Right renal cortex interstitium (tissue), 3 donors: ENCODE measurements at regions not wholly inside any gene's neighbourhood (a gene's known extent, or its start where the extent isn't known, plus 50 kb on each side); places are given as distances from the start of the nearest gene placed in this dataset.
A peak's percentile ranks its signal among the peaks of the same experiment; 100 is the strongest.
"Not testable (repeated sequence)": the region's sequence is repeated elsewhere in the genome, so short reads cannot be mapped to it uniquely, and the experiment has no call there.

ENCODE experiments used
- DNase-seq, 3 donors: peaks; one replicate each; pipeline ENCODE4 v3.0.0-alpha.2; 2013; ENCODE audit warnings: low read depth in 3 of 3, low spot score in 2 of 3

DNA sequence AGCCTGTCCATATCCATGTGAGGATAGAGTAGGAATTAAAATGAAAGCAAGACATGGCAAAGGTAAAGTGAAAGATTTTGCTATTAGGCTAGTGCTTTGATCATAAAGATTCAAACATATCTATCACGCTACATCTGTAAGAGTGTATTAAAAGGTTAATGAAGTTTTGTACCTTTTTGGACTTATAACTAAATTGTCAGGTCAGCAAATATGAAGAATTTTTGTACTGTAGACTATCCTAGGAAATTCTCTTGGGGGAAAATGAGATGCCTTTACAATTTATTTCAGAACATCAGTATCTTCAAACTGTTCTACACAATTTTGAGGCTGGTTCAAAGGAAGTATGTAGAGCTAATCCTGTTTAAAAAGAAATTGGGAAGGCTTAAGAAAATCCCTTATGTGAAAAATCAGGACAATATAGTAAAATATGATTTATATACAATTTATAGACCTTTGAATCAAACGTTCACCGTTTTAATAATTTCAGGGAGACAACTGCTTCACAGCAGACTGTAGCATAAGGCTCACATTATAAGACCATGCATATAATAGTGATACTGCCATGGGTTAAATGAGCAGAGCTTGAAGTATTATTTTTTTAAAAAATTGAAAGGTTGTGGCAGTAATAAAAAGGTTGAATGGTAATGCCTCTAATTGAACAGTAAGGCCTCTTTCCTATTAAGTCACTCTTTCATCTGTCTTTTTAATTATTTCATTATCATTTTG lies 639.5 kb upstream of the ARRDC3 start:
- no peak for DNase-seq

DNA sequence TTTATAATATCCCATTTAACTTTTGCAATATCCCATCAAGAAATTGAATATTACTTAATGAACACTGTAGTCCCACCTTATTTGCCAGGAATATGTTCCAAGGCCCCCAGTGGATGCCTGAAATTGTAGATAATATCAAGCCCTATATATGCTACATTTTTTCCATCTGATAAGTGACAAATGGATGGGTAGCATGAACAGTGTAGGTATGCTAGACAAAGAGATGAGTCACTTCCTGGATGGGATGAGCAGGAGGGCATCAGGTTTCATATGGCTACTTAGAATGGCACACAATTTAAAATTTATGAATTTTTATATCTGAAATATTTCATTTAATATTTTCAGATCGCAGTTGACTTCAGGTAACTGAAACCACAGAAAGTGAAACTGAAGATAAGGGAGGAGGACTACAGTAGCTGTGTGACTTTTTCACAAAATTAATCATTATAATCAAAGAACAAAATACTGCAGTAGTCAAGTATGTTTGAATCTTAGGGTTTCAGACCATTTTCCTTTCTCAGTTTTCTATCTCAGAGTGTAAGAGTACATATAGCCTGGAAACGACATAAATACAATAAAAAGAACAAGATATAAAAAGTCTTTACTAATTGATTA lies 636.4 kb upstream of the ARRDC3 start:
- no peak for DNase-seq

DNA sequence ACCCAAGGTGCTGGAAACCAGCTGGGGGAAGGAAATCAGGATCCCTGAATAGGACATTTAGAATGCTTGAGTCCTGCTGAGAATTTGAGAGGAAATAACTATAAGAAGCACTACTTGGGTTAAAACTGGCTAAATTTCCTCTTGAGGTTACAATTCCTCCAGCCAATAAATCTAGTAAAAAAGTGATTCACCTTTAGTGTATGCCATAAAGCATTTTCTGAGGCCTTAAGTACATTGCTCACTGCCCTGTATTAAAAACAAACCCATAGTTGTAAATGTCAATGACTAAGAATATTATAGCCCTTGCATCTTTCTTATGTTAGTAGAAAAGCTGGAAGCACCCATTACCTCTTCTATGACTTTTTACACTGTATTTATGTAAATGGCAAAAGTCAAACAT lies 634.7 kb upstream of the ARRDC3 start:
- DNase-seq = peak in 1 of 3 donors; percentile 12

DNA sequence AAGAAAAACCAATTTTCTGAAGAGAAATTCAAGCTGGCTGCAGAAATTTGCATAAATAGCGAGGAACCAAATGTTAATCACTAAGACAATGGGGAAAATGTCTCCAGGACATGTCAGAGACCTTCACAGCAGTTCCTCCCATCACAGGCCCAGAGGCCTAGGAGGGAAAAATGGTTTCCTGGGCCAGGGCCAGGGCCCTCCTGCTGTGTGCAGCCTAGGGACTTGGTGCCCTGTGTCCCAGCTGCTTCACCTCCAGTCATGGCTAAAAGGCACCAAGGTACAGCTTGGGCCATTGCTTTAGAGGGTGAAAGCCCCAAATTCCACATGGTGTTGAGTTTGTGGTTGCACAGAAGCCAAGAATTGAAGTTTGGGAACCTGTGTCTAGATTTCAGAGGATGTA lies 628.7 kb upstream of the ARRDC3 start:
- DNase-seq = not testable (repeated sequence)

DNA sequence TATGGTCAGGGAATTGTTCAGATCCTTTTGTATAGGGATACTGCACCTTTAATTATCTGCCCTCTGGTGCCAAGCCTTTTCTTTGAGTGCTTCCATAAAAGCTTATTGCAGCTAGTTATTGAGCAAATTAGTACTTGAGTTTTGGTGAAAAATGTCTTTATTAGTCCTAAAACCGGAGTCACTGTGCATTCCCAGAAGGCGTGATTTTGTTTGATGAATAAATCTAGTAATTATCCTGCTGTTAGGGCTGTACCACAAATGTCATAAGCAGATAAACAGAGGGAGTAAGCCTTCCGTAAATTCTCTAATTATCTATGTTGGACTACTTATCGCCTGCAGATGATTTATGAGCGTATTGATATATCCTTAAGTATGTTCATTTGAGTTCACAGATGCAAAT lies 620.7 kb upstream of the ARRDC3 start:
- no peak for DNase-seq

DNA sequence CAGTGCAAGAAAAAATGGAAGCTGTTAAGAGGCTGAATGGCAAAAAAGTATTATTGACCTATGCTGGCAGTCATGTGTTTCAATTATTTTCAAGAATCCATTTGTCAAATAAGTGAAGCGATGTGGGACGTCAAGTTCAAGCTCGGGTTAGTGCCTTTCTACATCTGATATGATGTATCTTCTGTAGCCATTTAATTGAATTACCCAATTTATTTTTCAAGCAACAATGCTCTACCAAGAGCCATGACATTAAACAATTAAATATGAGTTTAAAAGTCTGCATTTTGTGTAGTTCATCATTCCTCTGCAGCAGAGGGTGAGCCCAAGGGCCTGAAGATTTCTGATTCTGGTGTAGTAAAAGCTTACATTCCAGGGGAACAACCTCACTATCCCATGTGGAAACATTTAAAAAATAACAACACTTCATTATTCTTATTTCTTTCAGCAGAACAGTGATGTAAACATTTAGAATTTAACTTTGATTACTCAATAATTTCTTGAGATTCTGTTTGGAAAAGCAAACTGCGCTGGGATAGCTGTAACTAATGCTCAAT lies 619.7 kb upstream of the ARRDC3 start:
- DNase-seq = no peak

DNA sequence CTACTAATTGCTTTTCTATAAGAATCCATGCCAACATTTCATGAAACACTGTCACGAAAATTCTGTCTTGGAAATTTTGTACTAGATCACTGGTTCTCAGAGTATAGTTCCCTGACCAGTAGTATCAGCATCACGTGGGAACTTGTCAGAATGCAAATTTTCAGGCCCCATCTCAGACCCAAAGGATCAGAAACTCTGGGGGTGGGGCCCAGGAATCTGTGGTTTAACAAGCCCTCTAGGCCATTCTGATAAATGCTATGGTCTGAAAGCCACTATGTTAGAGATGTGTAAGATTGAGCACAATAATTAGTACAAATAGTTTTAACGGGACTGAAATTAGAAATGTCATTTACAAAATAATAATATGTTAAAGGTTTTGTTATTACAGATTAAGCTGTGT lies 615.7 kb upstream of the ARRDC3 start:
- DNase-seq = no peak

DNA sequence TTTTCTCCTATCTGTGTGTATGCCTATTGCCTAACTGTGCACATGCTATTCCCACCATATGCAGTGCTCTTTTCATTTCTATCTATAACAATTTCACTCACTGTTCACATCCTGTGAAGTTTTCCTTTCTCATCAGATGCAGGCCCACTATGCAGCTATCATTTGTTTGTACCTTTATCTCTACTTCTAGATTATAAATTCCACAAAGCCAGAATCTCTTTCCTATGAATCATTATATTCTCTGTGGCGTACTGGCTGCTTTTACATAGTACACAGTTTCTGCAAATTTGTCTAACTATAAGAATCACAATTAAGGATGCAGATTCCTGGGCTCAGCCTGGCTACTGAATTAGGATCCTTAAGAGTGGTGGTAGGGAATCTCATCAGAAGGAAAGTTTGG lies 600.8 kb upstream of the ARRDC3 start:
- DNase-seq = no peak

DNA sequence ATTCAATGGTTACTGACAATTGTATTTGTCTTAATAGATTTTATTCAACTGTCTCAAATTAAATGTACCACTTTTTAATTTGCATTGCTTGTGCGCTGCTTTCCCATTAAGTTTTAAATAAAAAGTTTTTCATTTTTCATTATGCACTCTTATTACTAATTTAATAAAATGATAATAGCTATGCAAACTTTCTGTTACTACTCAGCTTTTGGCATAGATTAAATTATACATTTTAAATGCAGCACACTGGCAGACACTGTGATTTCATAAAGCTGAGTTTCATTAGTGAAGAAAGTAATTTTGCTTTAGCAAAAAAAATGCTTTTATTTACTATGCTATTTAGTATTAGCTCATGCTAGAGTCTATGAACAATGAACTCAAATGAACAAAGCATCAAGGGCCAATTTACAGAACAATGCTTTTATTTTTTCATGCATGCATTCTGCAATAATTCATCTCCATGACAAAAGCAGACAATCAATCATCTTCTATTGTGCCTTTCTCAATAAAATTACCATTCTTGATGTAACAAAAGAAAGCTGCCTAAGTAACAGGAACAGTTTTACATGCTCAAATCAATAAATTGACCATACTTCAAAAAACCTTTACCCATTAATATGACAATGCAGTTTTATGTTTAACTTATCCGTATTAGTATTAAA lies 595.2 kb upstream of the ARRDC3 start:
- DNase-seq = no peak

DNA sequence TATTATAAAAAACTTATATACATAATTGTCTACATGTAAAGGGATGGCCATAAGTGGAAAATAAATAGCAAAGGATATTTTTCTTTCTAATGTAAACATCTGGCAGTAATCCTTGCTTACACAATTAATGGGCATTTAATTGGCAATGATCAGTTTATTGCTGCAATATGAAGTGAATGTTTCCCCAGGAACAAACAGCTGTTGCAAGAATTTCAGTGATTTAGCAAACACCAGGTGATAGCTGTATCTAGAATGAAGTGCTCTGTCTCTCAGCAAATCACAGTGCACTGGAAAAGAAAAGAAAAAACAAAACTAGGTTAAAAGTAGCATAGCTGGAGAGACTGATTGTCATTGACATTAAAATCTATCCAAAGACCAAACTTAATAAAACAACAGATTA lies 594.5 kb upstream of the ARRDC3 start:
- DNase-seq = no peak

DNA sequence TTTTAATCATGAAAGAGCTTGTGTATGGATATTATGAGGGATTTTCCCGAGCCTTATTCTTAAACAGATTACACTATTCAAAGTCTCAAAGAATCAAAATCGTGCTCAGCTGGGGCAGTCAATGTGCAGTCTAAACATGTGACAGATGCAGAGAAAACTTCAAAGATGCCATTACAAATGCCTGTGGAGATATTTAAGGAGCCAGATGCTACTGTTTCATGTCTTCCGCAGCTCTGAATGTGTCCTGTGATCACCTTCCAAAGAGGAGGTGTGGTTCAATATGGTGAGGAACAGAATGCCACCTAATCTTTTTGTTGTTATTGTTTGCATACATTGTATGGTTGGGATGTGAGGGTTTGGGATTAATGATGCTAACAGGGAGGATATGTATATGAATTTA lies 593.3 kb upstream of the ARRDC3 start:
- DNase-seq = no peak

DNA sequence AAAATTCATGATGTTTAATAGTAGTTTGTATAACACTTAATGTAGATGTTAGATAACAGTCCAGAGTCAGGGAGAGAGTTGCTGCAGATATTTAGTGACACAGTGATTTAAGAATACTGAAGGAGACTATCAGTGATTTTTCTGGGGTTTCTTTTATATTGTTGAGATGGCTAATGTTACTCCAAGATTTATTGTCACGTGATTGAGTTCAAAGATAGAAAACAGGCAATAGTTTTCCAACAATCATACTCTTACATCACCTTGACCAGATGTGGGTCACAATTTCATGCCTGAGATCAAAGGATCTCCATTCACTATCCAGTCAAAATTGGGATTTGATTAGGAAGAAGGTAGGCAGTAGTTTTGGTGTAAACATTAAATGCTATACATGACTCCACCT lies 580.0 kb upstream of the ARRDC3 start:
- no peak for DNase-seq

DNA sequence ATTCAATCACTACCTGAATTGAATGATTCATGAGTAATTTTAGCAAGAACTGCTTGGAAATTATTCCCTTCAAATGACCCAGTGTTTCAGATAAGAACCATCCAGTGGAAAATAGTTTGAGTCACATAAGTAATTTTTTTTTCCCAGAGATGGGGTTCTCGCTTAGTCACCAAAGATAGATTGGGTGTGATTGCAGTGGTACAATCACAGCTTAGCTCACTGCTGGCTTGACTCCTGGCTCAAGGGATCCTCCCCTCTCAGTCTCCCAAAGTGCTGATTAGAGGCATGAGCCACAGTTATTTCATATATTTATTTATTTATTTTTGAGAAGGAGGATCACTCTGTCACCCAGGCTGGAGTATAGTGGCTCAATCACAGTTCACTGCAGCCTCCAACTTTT lies 574.5 kb upstream of the ARRDC3 start:
- DNase-seq = no peak

DNA sequence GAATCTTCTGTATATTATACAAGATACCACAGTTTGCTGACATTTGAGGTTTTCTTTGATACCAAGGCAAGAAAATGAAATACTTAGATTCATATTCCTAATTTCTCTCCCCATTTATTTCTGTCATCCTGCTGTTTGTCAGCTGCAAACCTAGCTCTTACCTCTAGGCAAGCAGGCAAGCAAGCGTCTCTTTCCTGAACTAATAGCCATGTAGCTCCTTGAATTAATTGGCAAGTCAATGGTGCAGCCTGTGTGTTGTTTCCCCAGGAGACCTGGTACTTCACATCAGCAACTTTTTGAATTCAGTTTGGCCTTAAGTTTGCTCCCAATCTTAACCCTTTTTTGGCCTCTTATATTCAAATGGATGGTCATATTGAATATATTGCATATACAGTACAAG lies 573.6 kb upstream of the ARRDC3 start:
- no peak for DNase-seq

DNA sequence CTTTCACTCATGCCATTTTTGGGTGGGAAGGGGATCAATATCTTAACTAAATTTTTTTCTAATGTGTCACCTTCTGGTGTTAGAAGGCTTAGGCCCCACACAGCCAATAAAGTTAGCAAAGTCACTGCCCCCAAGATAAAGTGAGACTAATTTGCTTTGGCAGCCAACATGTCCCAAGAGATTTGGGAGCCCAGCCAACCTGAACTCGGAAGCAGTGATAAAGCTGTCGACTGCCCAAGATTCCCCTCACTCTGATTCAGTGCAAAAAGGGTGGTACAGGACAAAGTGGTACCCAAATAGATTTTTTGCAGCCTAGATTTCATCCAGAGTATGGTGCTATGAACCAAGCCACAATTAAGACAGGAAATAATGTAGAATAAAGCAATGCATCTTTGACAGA lies 572.5 kb upstream of the ARRDC3 start:
- DNase-seq = no peak

DNA sequence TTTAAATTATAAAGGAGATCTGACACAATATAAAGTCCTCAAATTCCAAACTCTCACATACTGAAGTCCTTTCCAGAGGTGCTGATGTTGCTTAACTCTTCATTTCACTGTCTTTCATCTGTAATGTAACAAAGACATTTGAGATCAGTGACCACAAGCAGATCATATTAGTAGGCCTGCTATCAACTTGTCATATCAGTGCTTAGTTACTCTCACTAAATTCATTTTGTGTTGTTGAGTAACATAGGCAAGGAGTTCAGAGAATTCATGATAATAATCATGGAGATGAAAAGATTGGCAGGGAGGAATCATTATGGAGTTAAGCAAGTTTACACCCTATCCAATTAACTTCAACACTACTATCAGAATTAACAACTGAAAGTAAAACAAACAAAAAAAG lies 571.0 kb upstream of the ARRDC3 start:
- no peak for DNase-seq

DNA sequence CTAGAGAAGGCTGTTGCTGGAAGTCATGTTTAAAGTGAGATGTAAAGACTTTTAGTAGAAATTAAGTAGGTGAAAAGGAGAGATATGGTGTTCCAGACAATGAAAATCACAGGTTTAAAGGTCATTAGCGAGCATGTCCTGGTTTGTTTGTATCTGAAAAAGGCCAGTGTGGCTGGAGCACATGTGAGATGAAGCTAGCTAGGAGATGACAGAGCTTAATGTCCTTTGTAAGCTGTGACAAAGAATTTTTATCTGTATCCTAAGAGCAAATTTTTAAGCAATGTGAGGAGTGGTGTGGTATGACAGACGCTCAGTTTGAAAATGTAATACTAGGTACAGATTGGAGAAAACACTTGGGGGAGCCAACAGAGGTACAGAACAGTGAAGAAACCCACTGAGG lies 567.2 kb upstream of the ARRDC3 start:
- DNase-seq = no peak

DNA sequence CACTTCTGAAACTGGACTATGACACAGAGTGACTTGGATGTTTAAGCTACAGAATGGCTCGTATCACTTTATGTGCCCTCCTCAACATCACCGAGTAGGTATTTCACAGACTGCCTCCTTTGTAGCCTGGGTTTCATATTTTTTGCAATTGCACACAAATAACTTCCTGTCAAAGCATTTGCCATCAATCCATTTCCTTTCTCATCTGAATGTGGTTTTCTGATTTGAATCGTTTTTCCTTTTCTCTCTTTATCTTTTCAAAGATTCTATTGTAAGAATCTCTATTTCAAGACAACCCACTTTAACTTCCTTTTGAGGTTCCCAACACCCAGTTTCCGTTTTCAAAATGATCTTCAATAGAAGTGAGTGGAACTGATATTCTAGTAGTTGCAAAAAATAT lies 563.8 kb upstream of the ARRDC3 start:
- no peak for DNase-seq

DNA sequence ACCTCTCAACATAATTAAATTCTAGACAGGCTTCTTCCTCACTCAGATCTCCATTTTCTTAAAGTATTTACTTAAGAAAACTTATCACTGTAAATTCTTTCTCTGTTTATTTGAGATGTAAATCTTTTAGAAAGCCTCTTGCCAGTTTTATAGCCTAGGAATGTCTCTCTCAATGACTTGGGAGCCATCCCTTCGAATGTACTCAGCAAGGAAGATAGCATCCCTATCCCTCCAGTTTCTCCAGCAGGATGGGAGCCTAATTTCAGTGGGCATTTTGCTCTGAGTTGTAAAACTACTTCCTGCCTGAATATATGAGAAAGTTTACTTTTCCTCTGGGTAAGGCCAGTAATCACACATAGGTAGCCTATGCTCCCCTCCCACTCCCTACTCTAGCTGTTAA lies 558.5 kb upstream of the ARRDC3 start:
- peak in 1 of 3 donors; percentile 10 for DNase-seq

DNA sequence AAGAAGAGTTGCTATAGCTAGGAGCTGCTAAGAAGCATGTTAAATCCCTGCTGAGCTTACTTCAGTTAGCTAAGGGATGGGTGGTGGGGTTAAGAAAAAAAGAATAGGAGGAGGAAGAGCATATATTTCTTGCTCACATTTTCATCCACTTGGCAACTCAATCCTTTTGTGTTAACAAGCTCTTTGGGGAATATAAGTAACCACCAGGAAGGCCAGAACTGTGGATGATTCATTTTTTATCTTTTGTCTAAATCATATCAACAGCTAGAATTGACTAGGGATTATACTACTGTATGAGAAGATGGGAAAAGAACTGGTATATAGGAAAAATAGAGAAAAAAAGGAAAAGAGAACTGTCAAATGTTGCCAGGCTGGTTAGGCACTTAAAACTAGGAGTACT lies 555.3 kb upstream of the ARRDC3 start:
- no peak for DNase-seq

DNA sequence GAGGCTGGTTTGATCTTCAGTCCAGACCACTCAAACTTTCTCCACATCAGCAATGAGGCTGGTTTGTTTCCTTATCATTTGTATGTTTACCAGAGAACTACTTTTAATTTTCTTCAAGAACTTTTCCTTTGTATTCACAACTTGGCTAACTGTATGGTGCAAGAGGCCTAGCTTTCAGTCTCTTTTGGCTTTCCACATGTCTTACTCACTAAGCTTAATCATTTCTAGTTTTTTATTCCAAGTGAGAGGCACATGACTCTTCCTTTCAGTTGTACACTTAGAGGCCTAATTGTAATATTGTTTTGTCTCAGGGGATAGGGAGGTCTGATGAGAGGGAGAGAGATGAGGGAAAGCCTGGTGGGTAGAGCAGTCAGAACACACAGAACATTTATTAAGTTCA lies 554.0 kb upstream of the ARRDC3 start:
- no peak for DNase-seq

DNA sequence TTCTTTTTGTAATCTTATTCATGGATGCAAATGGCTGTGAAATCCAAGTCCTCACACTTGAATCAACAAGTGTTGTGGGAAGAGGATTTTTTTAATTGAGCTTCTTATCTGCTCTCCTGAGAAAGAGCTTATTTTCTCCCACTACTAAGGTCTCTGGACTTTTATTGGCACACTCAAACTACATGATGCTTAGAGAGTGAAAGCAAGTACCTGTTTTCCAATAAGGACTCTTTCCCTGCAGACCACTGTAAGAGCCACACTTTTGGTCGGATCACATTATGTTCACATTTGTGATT lies 546.4 kb upstream of the ARRDC3 start:
- DNase-seq = peak in 1 of 3 donors; percentile 16
